ENCODE measurements at regions not wholly inside any gene's neighbourhood (a gene's known extent, or its start where the extent isn't known, plus 50 kb on each side); places are given as distances from the start of the nearest gene placed in this dataset.

- no TSS peak for BruUV-seq (replicated peaks)
- ChIA-PET POLR2A (ENCODE audit: unreplicated experiment) (no interaction called here), CTCF (no interaction called here)
- Histone ChIP-seq H3K4me1 (replicated peaks; ENCODE audit: insufficient read depth) (peaks cover 20% of the 10 kb centered on the region), H3F3A (ENCODE audit: insufficient read depth, low read depth) (peaks cover 6% of the 10 kb centered on the region; the same call in 1 of the 2 replicates), H3K36me3 (ENCODE audit: low read depth) (no peaks in the 10 kb centered on the region), H3K9me2 (ENCODE audit: insufficient read depth) (no peaks in the 10 kb centered on the region), H3K4me2 (no peak overlapping the region), H3K27me3 (ENCODE audit: insufficient read depth, low read depth) (no peaks in the 10 kb centered on the region), H3K9me3 (ENCODE audit: insufficient read depth, low read depth) (no peaks in the 10 kb centered on the region), H2AFZ (no peak overlapping the region), H3K79me2 (ENCODE audit: low read depth) (no peaks in the 10 kb centered on the region), H4K20me1 (ENCODE audit: insufficient read depth) (no peaks in the 10 kb centered on the region), H3K27ac (no peak overlapping the region), H3K4me3 (no peak overlapping the region)
- TF ChIP-seq CTCF (conservative IDR thresholded peaks at IDR 0.05): no peak
- no peak for TF ChIP-seq EZH2 (IDR thresholded peaks at IDR 0.05; ENCODE audit: low read depth)
- DNase-seq: peak in 1 of 2 experiments; percentile 39
- intact Hi-C loops (cut with micrococcal nuclease; ENCODE audit: unreplicated experiment): loop anchor here (5.0 kb wide), 1 partner anchor 51 kb away; no protein-coding TSS in a partner anchor
These were observed 270.2 kb downstream of the ALG10B start for GRCh38 chr12:38586789-38587188.

- intact Hi-C loops (cut with micrococcal nuclease; ENCODE audit: unreplicated experiment): loop anchor here (5.0 kb wide), 1 partner anchor 50 kb away; no protein-coding TSS in a partner anchor
- Histone ChIP-seq H3K27me3 (ENCODE audit: insufficient read depth, low read depth) (no peaks in the 10 kb centered on the region), H3K4me2 (no peak overlapping the region), H3K9me3 (ENCODE audit: insufficient read depth, low read depth) (no peaks in the 10 kb centered on the region), H3K9me2 (ENCODE audit: insufficient read depth) (no peaks in the 10 kb centered on the region), H3K4me1 (replicated peaks; ENCODE audit: insufficient read depth) (peaks cover 20% of the 10 kb centered on the region), H3K27ac (no peak overlapping the region), H3K79me2 (ENCODE audit: low read depth) (no peaks in the 10 kb centered on the region), H4K20me1 (ENCODE audit: insufficient read depth) (no peaks in the 10 kb centered on the region), H3K4me3 (no peak overlapping the region), H3K36me3 (ENCODE audit: low read depth) (no peaks in the 10 kb centered on the region), H3F3A (ENCODE audit: insufficient read depth, low read depth) (peaks cover 6% of the 10 kb centered on the region; the same call in 1 of the 2 replicates), H2AFZ (no peak overlapping the region)
- TF ChIP-seq EZH2 (IDR thresholded peaks at IDR 0.05; ENCODE audit: low read depth): no peak
- TF ChIP-seq CTCF (conservative IDR thresholded peaks at IDR 0.05): no peak
- ChIA-PET POLR2A (ENCODE audit: unreplicated experiment) (no interaction called here), CTCF (no interaction called here)
- no peak for DNase-seq
- BruUV-seq (replicated peaks): no TSS peak
These were observed 271.0 kb downstream of the ALG10B start for GRCh38 chr12:38587594-38587993.

GRCh38 chr12:38588624-38589305 lies 272.2 kb downstream of the ALG10B start:
- H3K79me2 ChIP-seq (ENCODE audit: low read depth): no peaks in the 10 kb centered on the region

More at GRCh38 chr12:38588624-38589305, 272.2 kb downstream of the ALG10B start:
- TF ChIP-seq EZH2 (IDR thresholded peaks at IDR 0.05; ENCODE audit: low read depth) (no peak), CTCF (conservative IDR thresholded peaks at IDR 0.05) (no peak)
- intact Hi-C loops (cut with micrococcal nuclease; ENCODE audit: unreplicated experiment): loop anchor here (5.0 kb wide), 1 partner anchor 49 kb away; no protein-coding TSS in a partner anchor
- Histone ChIP-seq H3K4me2 (no peak overlapping the region), H4K20me1 (ENCODE audit: insufficient read depth) (no peaks in the 10 kb centered on the region), H3K4me3 (no peak overlapping the region), H3K9me2 (ENCODE audit: insufficient read depth) (no peaks in the 10 kb centered on the region), H3K9me3 (ENCODE audit: insufficient read depth, low read depth) (no peaks in the 10 kb centered on the region), H3K27ac (no peak overlapping the region), H2AFZ (no peak overlapping the region), H3K36me3 (ENCODE audit: low read depth) (no peaks in the 10 kb centered on the region), H3F3A (ENCODE audit: insufficient read depth, low read depth) (peaks cover 6% of the 10 kb centered on the region; the same call in 1 of the 2 replicates), H3K4me1 (replicated peaks; ENCODE audit: insufficient read depth) (peaks cover 20% of the 10 kb centered on the region), H3K27me3 (ENCODE audit: insufficient read depth, low read depth) (no peaks in the 10 kb centered on the region)
- ChIA-PET CTCF (no interaction called here), POLR2A (ENCODE audit: unreplicated experiment) (interaction anchor here (0.6 kb wide), 1 partner anchor 67 kb away, joined by 3 read pairs; no protein-coding TSS in a partner anchor)
- BruUV-seq (replicated peaks): no TSS peak
- no peak for DNase-seq

Data from PC-9 (cell line).